GM23248 (cell line): ENCODE measurements at regions not wholly inside any gene's neighbourhood (a gene's known extent, or its start where the extent isn't known, plus 50 kb on each side); places are given as distances from the start of the nearest gene placed in this dataset.

Source experiments
- EZH2 ChIP-seq: fragments of 200-600 bp; sonication (generic); IDR thresholded peaks from 2 replicates; pipeline ENCODE4 v1.6.1; 2018; ENCODE audit warnings: antibody characterized with exemption, mild to moderate bottlenecking; ENCODE audit not compliant: insufficient read depth, poor library complexity, severe bottlenecking
- EZH2phosphoT487 ChIP-seq: fragments of 200-600 bp; sonication (generic); IDR thresholded peaks from 2 replicates; pipeline ENCODE4 v1.6.1; 2018; ENCODE audit warnings: antibody characterized with exemption, moderate library complexity, mild to moderate bottlenecking, low read depth; ENCODE audit not compliant: insufficient read depth

DNA sequence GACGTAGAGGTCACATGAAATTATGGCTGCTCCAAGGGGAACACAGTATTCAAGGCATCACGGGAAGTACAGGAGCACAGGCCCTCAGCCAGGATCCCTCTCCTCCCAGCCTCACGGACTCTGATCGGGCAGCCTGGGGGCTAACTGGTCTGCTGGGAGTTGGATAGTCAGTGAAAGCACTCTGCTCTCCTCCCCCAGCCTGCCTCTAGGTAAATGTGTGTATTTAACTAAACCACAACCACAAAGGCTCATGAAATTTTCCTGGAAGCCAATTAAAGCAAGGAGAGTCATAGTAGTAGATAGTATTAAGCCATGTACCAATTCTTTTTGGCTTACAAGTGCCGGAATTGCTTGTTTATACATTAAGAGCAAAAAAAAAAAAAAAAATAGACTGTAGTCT is 254.3 kb downstream of the MSRB3 start:
- no peak for TF ChIP-seq EZH2phosphoT487
- TF ChIP-seq EZH2, result no peak
